Choroid plexus epithelial cell (primary cell): ENCODE measurements at regions not wholly inside any gene's neighbourhood (a gene's known extent, or its start where the extent isn't known, plus 50 kb on each side); places are given as distances from the start of the nearest gene placed in this dataset.
"Not testable (repeated sequence)": the region's sequence is repeated elsewhere in the genome, so short reads cannot be mapped to it uniquely, and the experiment has no call there.

ENCODE experiments used
- DNase-seq: peaks from one replicate; pipeline ENCODE4 v3.0.0-alpha.2; 2010; ENCODE audit warnings: low read depth
- H3K4me3 ChIP-seq: 2 replicates; pipeline ENCODE4 v1.5.1; 2011; ENCODE audit warnings: low read depth, mild to moderate bottlenecking, control low read depth, low read length, moderate library complexity
- CTCF ChIP-seq: conservative IDR thresholded peaks from 2 replicates; pipeline ENCODE4 v1.5.1; 2011; ENCODE audit warnings: low read depth, mild to moderate bottlenecking, control low read depth, inconsistent platforms, low read length, moderate library complexity

DNA sequence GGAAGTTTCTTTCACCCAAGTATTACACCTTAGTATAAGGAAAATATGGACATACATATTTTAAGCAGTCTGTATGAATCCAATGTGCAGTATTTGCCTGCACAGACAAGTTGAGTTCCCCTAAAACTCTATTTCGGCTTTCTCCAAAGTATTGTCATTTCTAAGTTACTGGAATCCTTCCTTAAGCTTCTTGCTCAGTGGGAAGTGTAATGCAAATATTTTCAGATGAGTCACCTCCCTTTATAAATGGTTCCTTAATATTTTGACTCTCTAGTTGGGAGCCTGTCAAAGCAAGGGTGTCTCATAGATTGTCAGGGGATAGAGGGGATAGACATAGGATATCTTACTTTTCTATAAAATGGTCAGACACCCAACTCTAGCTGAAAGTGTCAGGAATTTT, 178.6 kb downstream of the NAA11 start:
- no peak overlapping the region for H3K4me3 ChIP-seq
- DNase-seq, result peak; percentile 5
- TF ChIP-seq CTCF, result no peak

DNA sequence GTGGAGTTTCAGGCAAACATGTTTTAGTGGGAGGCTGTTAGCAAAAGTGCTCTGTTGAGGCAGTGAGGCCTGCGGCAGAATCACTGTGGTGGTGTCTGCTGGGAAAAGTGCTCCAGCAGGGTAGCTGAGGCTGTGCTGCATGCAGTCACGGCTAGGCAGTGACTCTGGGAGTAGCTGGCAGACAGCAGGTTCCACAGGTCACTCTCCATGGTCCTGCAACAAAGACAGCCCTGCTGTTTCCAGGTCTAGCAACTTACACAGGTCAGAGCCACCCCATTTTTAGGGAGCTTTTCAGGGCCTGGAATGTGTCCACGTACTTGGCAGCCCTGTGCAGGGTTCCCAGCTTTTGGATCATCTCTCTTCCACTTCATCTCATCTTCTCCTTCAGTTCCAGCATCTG, 184.3 kb downstream of the NAA11 start:
- TF ChIP-seq CTCF, result no peak
- no peak overlapping the region for H3K4me3 ChIP-seq
- DNase-seq, result peak; percentile 5

DNA sequence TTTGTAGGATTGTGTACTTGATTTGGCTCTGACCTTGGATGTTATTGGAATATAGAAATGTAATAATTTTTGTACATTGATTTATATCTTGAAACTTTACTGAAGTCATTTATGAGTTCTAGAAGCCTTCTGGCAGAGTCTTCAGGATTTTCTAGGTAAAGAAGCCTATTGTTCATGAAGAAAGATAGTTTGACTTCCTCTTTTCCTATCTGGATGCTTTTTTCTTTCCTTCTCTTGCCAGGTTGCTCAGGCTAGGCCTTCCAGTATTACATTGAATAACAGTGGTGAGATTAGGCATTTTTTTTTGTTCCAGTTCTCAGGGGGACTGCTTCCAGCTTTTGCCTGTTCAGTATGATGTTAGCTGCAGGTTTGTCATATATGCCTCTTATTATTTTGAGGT, 191.1 kb downstream of the NAA11 start:
- no peak for DNase-seq

DNA sequence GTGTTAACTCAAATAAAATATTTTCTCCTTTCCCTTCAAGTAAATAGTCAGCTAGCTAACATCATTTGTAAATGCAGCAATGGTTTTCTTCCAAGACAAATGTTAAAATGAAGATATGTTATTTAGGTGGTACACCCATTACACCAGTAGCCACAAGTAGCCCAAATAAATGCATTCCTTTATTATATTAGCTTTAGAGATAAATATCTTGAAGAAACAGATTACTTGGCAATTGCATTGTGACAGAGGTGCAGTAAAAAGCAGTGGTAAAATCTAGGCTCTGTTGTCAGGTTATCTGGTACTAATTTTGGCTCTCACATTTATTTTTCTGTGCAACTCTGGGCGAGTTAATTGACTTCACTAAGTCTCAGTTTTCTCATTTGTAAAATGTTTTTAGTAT, 193.0 kb downstream of the NAA11 start:
- DNase-seq, result no peak
- TF ChIP-seq CTCF, result no peak
- no peak overlapping the region for H3K4me3 ChIP-seq

More for the DNA sequence above, 191.1 kb downstream of the NAA11 start:
- H3K4me3 ChIP-seq, result no peak overlapping the region
- no peak for TF ChIP-seq CTCF

DNA sequence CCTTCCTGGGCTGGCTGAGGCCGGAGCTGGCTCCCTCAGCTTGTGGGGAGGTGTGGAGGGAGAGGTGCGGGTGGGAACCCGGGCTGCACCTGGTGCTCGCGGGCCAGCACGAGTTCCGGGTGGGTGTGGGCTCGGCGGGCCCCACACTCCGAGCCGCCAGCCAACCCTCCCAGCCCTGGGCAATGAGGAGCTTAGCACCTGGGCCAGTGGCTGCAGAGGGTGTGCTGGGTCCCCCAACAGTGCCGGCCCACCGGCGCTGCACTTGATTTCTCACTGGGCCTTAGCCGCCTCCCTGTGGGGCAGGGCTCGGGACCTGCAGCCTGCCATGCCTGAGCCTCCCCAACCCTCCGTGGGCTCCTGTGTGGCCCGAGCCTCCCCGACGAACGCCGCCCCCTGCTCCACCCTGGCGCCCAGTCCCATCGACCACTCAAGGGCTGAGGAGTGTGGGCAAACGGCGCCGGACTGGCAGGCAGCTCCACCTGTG, 182.7 kb upstream of the PAQR3 start:
- no peak for TF ChIP-seq CTCF
- DNase-seq, result no peak
- H3K4me3 ChIP-seq, result no peak overlapping the region

DNA sequence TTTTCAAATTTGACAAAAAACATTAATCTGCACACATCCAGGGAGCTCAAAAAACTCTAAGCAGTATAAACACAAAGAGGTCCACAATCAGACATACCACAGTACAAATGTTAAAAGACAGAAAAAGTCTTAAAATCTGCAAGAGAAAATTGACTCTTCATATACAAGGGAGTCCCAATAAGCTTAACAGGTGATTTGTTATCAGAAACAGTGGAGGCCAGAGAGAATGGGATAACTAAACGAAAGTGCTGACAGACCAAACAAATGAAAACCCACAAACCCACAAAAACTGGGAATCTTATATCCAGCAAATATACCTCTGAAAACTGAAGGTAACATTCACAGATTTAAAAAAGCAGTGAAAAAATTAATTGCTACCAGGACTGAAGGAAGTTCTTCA, 182.0 kb upstream of the PAQR3 start:
- H3K4me3 ChIP-seq, result no peak overlapping the region
- DNase-seq, result no peak
- no peak for TF ChIP-seq CTCF

GRCh38 chr4:79117051-79117450, 177.8 kb upstream of the PAQR3 start:
- not testable (repeated sequence) for DNase-seq, H3K4me3 ChIP-seq

- no peak overlapping the region for H3K4me3 ChIP-seq
- TF ChIP-seq CTCF, result no peak
- DNase-seq, result no peak
Measured at GRCh38 chr4:79107014-79107413, 167.8 kb upstream of the PAQR3 start.
